ENCODE measurements at regions not wholly inside any gene's neighbourhood (a gene's known extent, or its start where the extent isn't known, plus 50 kb on each side); places are given as distances from the start of the nearest gene placed in this dataset.
"Not testable (repeated sequence)": the region's sequence is repeated elsewhere in the genome, so short reads cannot be mapped to it uniquely, and the experiment has no call there.

DNA sequence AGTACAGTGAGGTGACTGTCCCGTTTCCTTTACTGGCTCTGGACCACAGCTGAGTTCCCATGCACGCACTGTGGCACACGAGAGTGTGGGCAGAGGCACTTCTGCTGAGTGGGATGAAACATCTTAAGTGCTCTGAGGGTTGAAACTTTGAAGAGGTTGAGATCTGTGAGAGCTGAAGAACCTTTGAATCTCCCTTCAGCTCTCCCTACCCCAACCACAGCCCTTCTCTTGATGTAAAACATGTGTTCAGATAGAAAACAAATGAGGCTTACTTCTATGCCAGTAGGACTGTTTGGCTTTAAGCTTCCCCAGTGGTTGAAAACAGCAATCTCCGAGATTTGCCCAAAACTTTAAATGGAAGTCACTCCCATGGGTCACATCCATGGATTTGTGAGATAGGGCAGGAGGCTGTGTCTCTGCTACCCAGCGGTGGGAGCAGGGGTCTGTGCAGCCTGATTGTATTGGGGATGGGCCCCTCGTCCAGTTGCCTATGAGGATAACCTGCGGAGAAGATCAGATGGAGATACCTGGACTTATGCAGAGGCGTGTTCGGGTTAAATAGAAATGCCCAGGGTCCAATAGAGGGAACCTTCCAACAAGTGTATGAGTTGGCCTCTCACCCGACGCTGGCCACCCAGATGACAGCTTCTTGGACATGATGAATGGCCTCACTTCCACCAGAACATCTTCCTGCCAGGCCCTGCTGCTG, 178.0 kb upstream of the PLGLB2 start:
- not testable (repeated sequence) for H3K27me3 ChIP-seq (ENCODE audit: control insufficient read depth, insufficient read depth, low read length); H3K36me3 ChIP-seq (ENCODE audit: control insufficient read depth, insufficient read depth, low read length); DNase-seq (ENCODE audit: low read depth, low spot score); H3K4me1 ChIP-seq (ENCODE audit: control insufficient read depth, insufficient read depth, low read length); H3K9me3 ChIP-seq (ENCODE audit: control insufficient read depth, insufficient read depth, low read length); H3K4me3 ChIP-seq (ENCODE audit: low read length); H3K27ac ChIP-seq (ENCODE audit: low read length)
- no CpG with 5 or more reads among the region's 11 CpGs for WGBS (ENCODE audit: insufficient coverage, insufficient read length)

DNA sequence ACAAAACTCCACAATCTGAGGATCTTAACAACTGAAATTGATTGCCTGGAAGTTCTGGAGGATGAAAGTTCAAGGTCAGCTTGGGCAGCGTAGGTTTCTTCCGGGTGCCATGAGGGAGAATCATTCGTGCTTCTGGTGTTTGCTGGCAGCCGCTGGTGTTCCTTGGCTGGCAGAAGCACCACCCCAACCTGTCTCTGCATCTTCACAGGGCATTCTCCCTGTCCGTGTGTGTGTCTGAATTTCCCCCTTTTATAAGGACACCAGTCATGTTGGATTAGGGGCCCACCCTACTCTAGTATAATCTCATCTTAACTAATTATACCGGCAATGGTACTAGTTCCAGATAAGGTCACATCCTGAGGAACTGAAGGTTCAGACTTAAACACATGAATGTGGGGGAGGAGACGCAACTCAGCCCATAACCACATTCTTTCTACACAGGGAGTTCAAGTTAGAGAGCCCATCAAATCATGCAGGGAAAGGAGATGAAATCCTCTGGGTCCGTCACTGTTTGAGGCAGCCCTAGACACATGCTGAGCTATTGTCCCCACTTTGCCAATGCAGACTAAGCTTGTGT, 175.9 kb upstream of the PLGLB2 start:
- H3K36me3 ChIP-seq (ENCODE audit: control insufficient read depth, insufficient read depth, low read length); DNase-seq (ENCODE audit: low read depth, low spot score); H3K27me3 ChIP-seq (ENCODE audit: control insufficient read depth, insufficient read depth, low read length); H3K27ac ChIP-seq (ENCODE audit: low read length); H3K9me3 ChIP-seq (ENCODE audit: control insufficient read depth, insufficient read depth, low read length); H3K4me1 ChIP-seq (ENCODE audit: control insufficient read depth, insufficient read depth, low read length); H3K4me3 ChIP-seq (ENCODE audit: low read length): not testable (repeated sequence)
- no CpG with 5 or more reads among the region's 8 CpGs for WGBS (ENCODE audit: insufficient coverage, insufficient read length)

DNA sequence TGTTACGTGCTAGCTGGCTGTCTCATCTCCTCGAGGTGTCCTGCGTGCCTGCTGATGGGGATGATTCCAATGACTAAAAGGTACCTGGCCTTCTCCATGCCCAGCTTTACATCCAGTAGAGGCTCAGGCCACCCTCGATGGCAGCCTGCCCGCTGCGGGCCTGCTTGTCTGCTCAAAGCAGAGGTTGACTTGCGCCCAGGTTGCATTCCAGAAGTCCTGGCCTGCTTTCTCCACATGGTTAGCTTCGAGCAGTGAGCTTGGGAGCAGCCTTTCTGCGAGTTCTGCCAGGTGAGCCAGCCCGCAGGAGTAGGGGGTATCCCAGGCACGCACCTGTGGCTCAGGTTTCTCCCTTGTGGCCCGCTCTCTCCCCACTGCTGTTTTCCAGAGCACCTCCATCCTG, 175.0 kb upstream of the PLGLB2 start:
- H3K36me3 ChIP-seq (ENCODE audit: control insufficient read depth, insufficient read depth, low read length); H3K9me3 ChIP-seq (ENCODE audit: control insufficient read depth, insufficient read depth, low read length); H3K27ac ChIP-seq (ENCODE audit: low read length); H3K4me3 ChIP-seq (ENCODE audit: low read length); H3K27me3 ChIP-seq (ENCODE audit: control insufficient read depth, insufficient read depth, low read length); H3K4me1 ChIP-seq (ENCODE audit: control insufficient read depth, insufficient read depth, low read length); DNase-seq (ENCODE audit: low read depth, low spot score): not testable (repeated sequence)
- no CpG with 5 or more reads among the region's 12 CpGs for WGBS (ENCODE audit: insufficient coverage, insufficient read length)

DNA sequence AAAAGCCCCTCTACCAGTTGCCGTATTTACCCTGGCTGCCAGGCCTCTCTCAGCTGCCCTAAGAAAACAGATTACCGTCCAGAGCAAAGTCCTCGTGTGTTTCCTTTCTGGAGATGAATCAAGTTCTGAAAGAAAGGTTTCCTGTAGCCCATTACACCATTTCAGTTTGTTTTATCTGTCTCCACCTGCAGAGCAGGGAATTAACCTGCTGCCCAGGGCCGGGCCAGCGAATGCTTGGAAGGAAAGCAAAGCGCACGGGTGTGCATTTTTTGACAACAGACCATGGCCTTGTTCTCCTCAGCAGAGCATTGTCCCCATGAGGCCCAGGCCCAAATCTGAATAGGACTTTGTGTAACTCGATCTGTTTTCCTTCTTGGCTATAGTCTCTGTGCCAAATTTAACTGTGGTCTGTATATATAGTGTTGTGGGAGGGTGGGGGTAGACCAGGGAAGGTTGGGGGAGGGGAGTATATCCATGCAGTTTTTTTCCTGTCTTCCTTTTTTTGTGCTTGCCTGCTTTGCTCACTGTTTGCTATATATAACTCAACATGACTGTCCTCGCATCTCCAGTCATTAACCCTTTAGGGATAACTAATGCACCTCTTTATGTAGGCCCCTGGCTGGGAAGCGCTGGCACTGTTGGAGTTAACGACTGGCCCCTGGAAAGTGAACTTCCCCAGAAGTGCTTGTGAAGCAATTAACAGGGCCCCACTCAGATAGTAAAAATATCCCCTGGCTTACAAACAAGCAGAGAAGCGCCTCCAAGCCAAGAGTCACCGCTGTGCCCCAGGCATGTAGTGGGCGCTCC, 174.3 kb upstream of the PLGLB2 start:
- not testable (repeated sequence) for H3K36me3 ChIP-seq (ENCODE audit: control insufficient read depth, insufficient read depth, low read length); H3K4me3 ChIP-seq (ENCODE audit: low read length); H3K4me1 ChIP-seq (ENCODE audit: control insufficient read depth, insufficient read depth, low read length); H3K9me3 ChIP-seq (ENCODE audit: control insufficient read depth, insufficient read depth, low read length); H3K27ac ChIP-seq (ENCODE audit: low read length); DNase-seq (ENCODE audit: low read depth, low spot score); H3K27me3 ChIP-seq (ENCODE audit: control insufficient read depth, insufficient read depth, low read length)
- no CpG with 5 or more reads among the region's 14 CpGs for WGBS (ENCODE audit: insufficient coverage, insufficient read length)

DNA sequence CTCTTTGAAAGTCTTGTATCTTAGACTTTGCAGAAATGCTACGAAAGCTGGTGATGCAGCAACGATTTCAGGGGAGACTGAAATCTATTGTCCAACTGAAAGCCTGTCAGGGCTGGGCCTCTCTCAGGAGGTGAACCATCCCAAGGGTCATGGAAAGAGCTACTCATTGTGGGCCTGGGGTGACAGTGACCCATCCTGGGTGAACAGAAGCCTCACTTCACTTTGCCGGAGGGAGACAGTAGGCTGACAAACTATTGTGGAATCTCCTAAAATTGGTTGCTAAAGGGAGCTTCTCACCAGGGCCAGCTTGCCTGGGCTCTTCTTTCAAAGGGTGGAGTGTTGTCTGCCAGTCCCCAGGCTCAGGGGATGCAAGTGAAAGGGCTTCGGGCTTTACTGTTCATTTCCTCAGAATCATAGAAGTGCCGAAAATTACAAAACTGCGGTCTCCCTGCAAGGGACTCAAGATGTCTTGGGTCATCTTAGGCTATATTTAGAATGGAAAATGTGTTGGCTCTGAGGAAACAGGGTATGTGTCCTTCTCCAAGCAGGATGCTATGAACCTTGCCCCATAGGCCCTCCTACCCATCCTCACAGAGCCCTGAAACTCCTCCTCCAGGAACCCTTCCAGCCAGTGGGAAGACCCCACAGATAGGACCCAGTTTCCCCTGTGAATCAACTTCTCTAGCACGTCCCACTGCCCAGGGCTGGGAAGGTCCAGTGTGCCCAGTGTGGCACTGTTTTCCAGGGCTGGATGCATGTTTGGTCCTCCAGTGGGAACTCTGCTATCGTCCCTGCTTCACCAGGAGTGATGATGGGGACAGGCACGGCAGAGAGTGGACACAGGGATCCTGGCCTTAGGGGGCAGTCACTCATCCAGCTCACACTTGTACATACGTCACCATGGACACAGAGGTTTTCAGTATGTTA, 173.4 kb upstream of the PLGLB2 start:
- H3K36me3 ChIP-seq (ENCODE audit: control insufficient read depth, insufficient read depth, low read length); H3K4me1 ChIP-seq (ENCODE audit: control insufficient read depth, insufficient read depth, low read length); H3K27ac ChIP-seq (ENCODE audit: low read length); H3K4me3 ChIP-seq (ENCODE audit: low read length); DNase-seq (ENCODE audit: low read depth, low spot score); H3K27me3 ChIP-seq (ENCODE audit: control insufficient read depth, insufficient read depth, low read length); H3K9me3 ChIP-seq (ENCODE audit: control insufficient read depth, insufficient read depth, low read length): not testable (repeated sequence)
- no CpG with 5 or more reads among the region's 10 CpGs for WGBS (ENCODE audit: insufficient coverage, insufficient read length)

DNA sequence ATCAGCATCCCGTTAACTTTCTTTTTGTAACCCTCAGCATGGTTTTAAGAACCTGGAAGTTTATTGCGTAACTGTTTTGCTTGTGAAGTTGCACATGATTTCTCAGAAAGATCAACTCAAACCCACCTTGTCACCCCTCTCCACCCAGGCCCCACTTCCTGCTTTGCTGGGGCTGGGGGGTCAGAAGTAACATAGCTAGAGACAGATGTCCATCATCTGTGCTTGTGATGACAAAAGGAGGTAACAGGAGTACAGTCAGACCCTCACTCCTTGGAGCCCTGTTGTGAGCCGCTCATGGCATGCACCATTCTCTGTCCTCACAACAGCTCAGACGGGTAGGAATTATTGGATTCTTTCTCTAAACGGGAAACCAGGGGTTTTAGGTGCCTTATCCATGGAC, 172.7 kb upstream of the PLGLB2 start:
- H3K9me3 ChIP-seq (ENCODE audit: control insufficient read depth, insufficient read depth, low read length); H3K4me1 ChIP-seq (ENCODE audit: control insufficient read depth, insufficient read depth, low read length); H3K27ac ChIP-seq (ENCODE audit: low read length); DNase-seq (ENCODE audit: low read depth, low spot score); H3K36me3 ChIP-seq (ENCODE audit: control insufficient read depth, insufficient read depth, low read length); H3K27me3 ChIP-seq (ENCODE audit: control insufficient read depth, insufficient read depth, low read length); H3K4me3 ChIP-seq (ENCODE audit: low read length): not testable (repeated sequence)
- no CpG with 5 or more reads among the region's 5 CpGs for WGBS (ENCODE audit: insufficient coverage, insufficient read length)

DNA sequence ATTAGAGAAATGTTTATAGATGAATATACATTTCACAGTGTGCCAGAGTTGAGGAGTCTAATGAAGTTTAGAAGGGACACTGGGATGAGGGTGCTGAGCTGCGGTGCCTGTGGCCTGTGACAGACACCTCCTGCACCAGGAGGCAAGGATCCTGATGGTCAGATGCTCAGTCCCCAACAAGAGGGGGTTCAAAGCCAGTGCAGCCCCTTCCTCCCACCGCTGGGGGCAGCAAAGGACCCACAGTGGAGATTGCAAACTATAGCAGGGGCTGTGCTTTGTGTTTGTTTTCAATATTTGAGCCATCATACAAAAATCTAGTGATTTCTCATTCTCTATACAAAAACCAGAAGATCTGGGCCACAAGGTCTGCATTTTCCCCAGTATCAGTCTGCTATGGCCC, 170.5 kb upstream of the PLGLB2 start:
- not testable (repeated sequence) for H3K4me1 ChIP-seq (ENCODE audit: control insufficient read depth, insufficient read depth, low read length); H3K36me3 ChIP-seq (ENCODE audit: control insufficient read depth, insufficient read depth, low read length); H3K27me3 ChIP-seq (ENCODE audit: control insufficient read depth, insufficient read depth, low read length); H3K27ac ChIP-seq (ENCODE audit: low read length); H3K9me3 ChIP-seq (ENCODE audit: control insufficient read depth, insufficient read depth, low read length); DNase-seq (ENCODE audit: low read depth, low spot score); H3K4me3 ChIP-seq (ENCODE audit: low read length)
- WGBS (ENCODE audit: insufficient coverage, insufficient read length) = no CpG with 5 or more reads among the region's 2 CpGs

DNA sequence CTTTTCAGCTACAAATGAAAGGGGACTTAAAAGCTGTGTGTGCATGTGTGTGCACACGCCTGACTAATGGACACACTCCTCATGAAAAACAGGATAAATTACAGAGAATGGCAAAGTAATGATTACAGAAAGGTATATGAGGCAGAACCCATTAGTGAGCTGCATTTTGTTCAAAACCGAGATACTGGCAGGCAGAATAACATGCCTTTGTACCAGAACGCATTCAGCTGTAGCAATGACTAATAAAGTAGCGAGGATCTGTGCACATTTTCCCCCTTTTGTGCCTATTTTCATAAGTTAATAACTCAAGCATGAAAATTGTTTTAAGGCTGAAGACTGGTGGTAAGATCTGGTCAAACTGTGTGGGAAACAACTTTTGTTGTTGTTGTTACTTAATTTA, 165.7 kb upstream of the PLGLB2 start:
- not testable (repeated sequence) for H3K27ac ChIP-seq (ENCODE audit: low read length); DNase-seq (ENCODE audit: low read depth, low spot score); H3K9me3 ChIP-seq (ENCODE audit: control insufficient read depth, insufficient read depth, low read length); H3K4me1 ChIP-seq (ENCODE audit: control insufficient read depth, insufficient read depth, low read length); H3K36me3 ChIP-seq (ENCODE audit: control insufficient read depth, insufficient read depth, low read length); H3K27me3 ChIP-seq (ENCODE audit: control insufficient read depth, insufficient read depth, low read length); H3K4me3 ChIP-seq (ENCODE audit: low read length)
- WGBS (ENCODE audit: insufficient coverage, insufficient read length) = no CpG with 5 or more reads among the region's 4 CpGs

DNA sequence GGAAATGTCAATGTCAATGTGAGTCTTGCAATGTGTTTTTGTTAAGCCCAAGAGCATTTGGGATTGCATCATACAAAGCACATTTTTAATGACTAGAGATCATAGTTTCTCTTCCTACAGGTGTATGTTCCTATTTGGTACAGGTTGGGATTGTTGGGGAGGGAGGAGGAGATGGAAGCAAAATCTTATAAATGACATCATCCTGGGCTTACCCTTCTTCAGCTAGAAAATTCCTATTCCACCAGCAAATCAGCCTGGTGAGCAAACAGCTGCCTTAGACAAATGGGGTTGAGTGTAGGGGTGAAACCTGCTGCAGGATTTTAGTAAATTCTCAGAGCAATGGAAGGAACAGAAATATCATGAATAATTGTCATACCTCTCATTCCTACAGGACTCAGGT, 165.3 kb upstream of the PLGLB2 start:
- H3K27me3 ChIP-seq (ENCODE audit: control insufficient read depth, insufficient read depth, low read length); H3K4me3 ChIP-seq (ENCODE audit: low read length); H3K27ac ChIP-seq (ENCODE audit: low read length); H3K4me1 ChIP-seq (ENCODE audit: control insufficient read depth, insufficient read depth, low read length); DNase-seq (ENCODE audit: low read depth, low spot score); H3K9me3 ChIP-seq (ENCODE audit: control insufficient read depth, insufficient read depth, low read length); H3K36me3 ChIP-seq (ENCODE audit: control insufficient read depth, insufficient read depth, low read length): not testable (repeated sequence)

DNA sequence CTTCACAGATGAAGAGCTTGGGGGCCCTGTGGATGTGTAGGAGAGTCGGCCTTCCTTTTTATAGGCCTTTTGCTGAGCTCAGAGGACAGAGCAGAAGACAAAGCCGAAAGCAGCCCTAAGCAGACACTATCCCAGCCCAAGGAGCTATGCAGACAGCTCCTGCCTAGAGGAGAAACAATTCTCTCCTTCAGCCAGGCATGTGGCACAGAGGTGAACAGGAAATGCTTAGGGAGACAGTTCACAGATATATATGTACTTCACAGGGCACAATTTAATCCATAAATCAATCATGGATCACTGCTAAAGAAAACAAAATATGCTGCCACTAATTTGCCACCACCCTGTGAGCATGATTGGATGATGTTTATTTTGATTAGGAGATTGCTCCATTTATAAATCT, 164.5 kb upstream of the PLGLB2 start:
- WGBS (ENCODE audit: insufficient coverage, insufficient read length) = no CpG with 5 or more reads among the region's 2 CpGs
- H3K4me1 ChIP-seq (ENCODE audit: control insufficient read depth, insufficient read depth, low read length); H3K27ac ChIP-seq (ENCODE audit: low read length); H3K27me3 ChIP-seq (ENCODE audit: control insufficient read depth, insufficient read depth, low read length); H3K36me3 ChIP-seq (ENCODE audit: control insufficient read depth, insufficient read depth, low read length); DNase-seq (ENCODE audit: low read depth, low spot score); H3K9me3 ChIP-seq (ENCODE audit: control insufficient read depth, insufficient read depth, low read length); H3K4me3 ChIP-seq (ENCODE audit: low read length): not testable (repeated sequence)

Data from iPS DF 6.9 (cell line).